K562 (cell line): ENCODE measurements at regions not wholly inside any gene's neighbourhood (a gene's known extent, or its start where the extent isn't known, plus 50 kb on each side); places are given as distances from the start of the nearest gene placed in this dataset.
A peak's percentile ranks its signal among the peaks of the same experiment; 100 is the strongest.

Source experiments
- E2F8 ChIP-seq: fragments of 450-650 bp; IDR thresholded peaks from 2 replicates; pipeline ENCODE4 v1.7.1; 2018; ENCODE audit warnings: mild to moderate bottlenecking, low read depth; ENCODE audit not compliant: partially characterized antibody
- GATAD2A ChIP-seq: fragments of 450-650 bp; IDR thresholded peaks from 2 replicates; pipeline ENCODE4 v1.6.1; 2017
- JUN ChIP-seq, 2 experiments: sonication (generic) in 1 of 2; formaldehyde crosslinking in 1 of 2; IDR thresholded peaks; 2 replicates each; pipeline versions ENCODE4 v1.6.1 to v1.8.0; 2012 to 2022; ENCODE audit warnings: borderline replicate concordance in 2 of 2, mild to moderate bottlenecking in 2 of 2, improper control_type of control experiment in 1 of 2, low read depth in 1 of 2, low read length in 1 of 2, missing genetic modification reagents in 1 of 2
- MCM5 ChIP-seq: fragments of 450-650 bp; IDR thresholded peaks from 2 replicates; pipeline ENCODE4 v1.6.1; 2016; ENCODE audit warnings: low read depth
- MEIS2 ChIP-seq: fragments of 450-650 bp; IDR thresholded peaks from 2 replicates; pipeline ENCODE4 v1.6.1; 2014; ENCODE audit warnings: mild to moderate bottlenecking; ENCODE audit not compliant: partially characterized antibody
- NFRKB ChIP-seq: fragments of 450-650 bp; IDR thresholded peaks from 2 replicates; pipeline ENCODE4 v1.6.1; 2016; ENCODE audit warnings: low read depth
- OTX1 ChIP-seq: fragments of 450-650 bp; formaldehyde crosslinking; IDR thresholded peaks from 2 replicates; pipeline ENCODE4 v1.4.0; 2022; ENCODE audit warnings: mild to moderate bottlenecking
- RB1 ChIP-seq: fragments of 450-650 bp; IDR thresholded peaks from 2 replicates; pipeline ENCODE4 v1.6.1; 2017; ENCODE audit warnings: low read depth, mild to moderate bottlenecking
- SMAD2 ChIP-seq: fragments of 150-350 bp; IDR thresholded peaks from 2 replicates; pipeline ENCODE4 v1.6.1; 2014; ENCODE audit warnings: low read depth, mild to moderate bottlenecking, low read length
- SUPT5H ChIP-seq: fragments of 450-650 bp; IDR thresholded peaks from 2 replicates; pipeline ENCODE4 v1.6.1; 2016

- TF ChIP-seq JUN (IDR thresholded peaks at IDR 0.05; ENCODE audit: borderline replicate concordance, low read depth, low read length), result 0 out of 2 replicates have a peak, but pooled peaks have one; percentile 32
- no peak for TF ChIP-seq JUN (CRISPR knock-in tag; IDR thresholded peaks at IDR 0.05; ENCODE audit: borderline replicate concordance)
- 0 out of 2 replicates have a peak, but pooled peaks have one; percentile 49 for TF ChIP-seq OTX1 (CRISPR knock-in tag)
- peak; percentile 4 for TF ChIP-seq E2F8
- peak; percentile 10 for TF ChIP-seq MEIS2
- TF ChIP-seq SMAD2, result 0 out of 2 replicates have a peak, but pooled peaks have one; percentile 56
- peak; percentile 34; the same call in 1 of the 2 replicates for TF ChIP-seq GATAD2A
- TF ChIP-seq SUPT5H, result peak; percentile 53; the same call in 1 of the 2 replicates
- peak; percentile 92 for TF ChIP-seq NFRKB
- no peak for TF ChIP-seq MCM5
- TF ChIP-seq RB1, result peak; percentile 57; the same call in 1 of the 2 replicates
These were observed 57.6 kb upstream of the EZH2 start (continued) for GRCh38 chr7:148941598-148942275.
